LNCAP (cell line): ENCODE measurements at regions not wholly inside any gene's neighbourhood (a gene's known extent, or its start where the extent isn't known, plus 50 kb on each side); places are given as distances from the start of the nearest gene placed in this dataset.

ENCODE experiments used
- TF ChIP-seq, protein P1 (sequence below): fragments of 450-650 bp; IDR thresholded peaks from 2 replicates; pipeline ENCODE4 v1.5.1; 2017; ENCODE audit warnings: mild to moderate bottlenecking

DNA sequence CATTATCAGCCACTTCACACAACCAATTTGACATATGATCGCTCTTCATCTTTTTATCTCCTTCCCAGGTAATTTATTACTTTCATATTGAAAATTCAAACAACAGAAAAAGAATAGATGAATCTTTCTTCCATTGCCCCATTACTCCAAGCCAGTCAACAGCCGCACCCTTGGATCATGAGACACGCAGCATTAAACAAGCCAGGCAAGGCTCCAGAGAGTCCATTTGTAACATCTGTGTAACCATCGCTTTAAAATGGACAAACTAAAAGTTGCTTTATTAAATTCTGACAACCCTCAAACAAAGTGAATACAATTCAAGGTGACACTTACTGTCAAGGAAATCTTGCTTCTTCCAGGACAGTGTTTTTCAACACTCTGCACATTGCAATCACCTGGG, 200.3 kb downstream of the EPM2A start:
- TF ChIP-seq, protein P1, sequence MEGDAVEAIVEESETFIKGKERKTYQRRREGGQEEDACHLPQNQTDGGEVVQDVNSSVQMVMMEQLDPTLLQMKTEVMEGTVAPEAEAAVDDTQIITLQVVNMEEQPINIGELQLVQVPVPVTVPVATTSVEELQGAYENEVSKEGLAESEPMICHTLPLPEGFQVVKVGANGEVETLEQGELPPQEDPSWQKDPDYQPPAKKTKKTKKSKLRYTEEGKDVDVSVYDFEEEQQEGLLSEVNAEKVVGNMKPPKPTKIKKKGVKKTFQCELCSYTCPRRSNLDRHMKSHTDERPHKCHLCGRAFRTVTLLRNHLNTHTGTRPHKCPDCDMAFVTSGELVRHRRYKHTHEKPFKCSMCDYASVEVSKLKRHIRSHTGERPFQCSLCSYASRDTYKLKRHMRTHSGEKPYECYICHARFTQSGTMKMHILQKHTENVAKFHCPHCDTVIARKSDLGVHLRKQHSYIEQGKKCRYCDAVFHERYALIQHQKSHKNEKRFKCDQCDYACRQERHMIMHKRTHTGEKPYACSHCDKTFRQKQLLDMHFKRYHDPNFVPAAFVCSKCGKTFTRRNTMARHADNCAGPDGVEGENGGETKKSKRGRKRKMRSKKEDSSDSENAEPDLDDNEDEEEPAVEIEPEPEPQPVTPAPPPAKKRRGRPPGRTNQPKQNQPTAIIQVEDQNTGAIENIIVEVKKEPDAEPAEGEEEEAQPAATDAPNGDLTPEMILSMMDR, result no peak

DNA sequence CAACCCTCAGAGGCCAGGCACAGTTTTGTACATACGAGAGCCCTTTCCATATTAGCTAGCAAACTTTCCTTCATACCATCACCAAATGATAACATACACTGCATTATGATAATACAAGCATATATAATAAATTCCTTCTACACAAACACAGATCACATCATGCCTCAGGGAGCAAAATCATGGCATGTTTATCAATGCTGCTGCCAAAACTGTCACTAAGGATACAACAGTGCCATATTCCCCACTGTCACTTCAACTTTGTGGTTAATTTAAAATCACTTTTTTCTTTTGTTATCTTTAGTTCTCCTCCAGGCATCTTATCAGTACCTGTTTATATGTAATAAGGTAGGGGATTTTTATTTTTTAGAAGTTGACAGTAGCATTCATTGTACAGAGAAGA, 196.3 kb downstream of the EPM2A start:
- TF ChIP-seq, protein P1, result no peak

DNA sequence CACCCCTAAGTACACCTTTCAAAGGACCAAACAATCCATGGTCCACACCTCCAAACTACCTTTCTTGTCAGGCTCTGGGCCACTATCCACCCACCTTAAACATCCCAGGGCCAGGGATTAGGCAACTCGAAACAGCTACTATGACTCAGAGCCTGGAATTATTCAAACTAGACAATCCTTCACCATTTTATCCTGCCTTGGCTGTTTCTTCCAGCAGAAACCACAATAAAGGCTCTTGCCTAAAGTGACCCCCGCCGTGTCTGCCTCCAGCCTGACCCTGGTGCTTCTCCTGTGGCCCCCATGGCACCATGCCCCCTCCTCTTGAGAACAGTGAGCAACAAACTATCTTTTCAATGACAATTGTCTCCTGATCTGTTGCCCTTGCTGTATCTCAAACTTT, 195.5 kb downstream of the EPM2A start:
- TF ChIP-seq, protein P1, result no peak

DNA sequence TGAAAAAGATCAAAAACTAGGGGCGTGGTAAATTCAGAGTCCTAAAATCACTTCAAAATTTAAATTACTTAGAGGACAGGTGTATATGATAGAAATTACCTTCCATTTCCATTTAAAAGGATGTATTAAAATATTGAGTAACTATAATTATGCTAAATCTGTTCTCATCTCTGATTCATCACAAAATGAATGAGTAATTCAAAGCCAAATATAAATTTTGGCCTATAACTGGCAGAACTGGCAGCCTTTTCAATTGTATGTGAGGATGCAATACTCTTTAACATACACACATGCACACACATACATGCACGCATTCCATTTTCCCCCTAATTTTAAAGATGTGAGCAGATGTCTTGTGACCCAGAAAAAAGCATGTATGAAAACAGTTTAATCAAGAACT, 194.6 kb downstream of the EPM2A start:
- TF ChIP-seq, protein P1, result no peak

DNA sequence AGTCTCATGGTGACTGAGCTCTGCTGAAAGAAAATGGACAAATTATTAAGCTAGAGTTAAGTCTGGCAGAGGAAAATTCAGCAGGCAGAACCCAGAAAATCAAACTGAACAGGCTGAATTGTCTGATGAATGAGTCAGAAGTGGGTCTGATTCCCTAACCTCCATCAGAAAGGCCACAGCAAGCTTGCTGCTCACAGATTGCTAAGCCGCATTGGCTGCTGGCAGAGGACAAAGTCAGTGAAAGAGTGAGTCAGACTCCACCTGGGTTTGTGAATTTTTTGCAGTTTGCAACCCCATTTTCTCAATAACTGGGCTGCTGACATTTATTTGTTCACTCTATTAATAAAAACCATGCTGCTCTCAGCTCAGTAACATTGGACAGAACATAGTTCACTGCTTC, 191.3 kb downstream of the EPM2A start:
- TF ChIP-seq, protein P1, result no peak

DNA sequence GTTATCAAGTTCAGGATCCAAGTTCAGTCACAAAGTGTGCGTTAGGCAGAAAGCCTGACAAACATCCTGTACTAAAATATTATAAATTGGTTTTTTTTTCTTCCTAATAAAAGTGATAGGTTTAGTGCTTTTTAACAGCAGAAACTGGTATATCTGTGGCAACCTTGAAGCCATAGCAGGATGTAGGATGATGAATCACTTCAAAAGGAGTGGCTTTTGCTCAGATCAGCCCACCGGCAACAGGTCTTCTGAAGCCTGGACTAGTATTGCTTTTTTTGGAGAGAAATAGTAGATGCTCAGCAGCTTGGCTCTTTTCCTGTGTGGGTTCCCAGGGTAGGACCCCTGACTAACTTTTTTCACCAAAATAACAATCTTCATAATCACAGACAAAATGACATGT, 190.8 kb downstream of the EPM2A start:
- TF ChIP-seq, protein P1, result no peak

DNA sequence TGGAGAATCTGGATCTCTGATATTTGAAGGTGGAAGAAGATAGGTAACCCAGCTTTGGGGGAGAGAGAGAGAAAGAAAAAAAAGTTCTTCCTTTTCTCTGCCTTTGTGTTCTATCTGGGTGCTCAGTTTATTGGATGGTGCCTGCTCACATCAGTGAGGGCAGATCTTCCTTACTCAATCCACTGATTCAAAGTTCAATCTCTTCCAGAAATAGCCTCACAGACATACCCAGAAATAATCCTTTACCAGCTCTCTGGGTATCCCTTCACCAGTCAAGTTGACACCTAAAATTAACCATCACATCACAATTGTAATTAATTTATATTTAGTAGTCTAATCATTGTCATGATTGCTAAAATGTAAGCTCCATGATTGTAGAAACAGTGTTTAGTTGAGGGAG, 189.1 kb downstream of the EPM2A start:
- TF ChIP-seq, protein P1, result no peak

DNA sequence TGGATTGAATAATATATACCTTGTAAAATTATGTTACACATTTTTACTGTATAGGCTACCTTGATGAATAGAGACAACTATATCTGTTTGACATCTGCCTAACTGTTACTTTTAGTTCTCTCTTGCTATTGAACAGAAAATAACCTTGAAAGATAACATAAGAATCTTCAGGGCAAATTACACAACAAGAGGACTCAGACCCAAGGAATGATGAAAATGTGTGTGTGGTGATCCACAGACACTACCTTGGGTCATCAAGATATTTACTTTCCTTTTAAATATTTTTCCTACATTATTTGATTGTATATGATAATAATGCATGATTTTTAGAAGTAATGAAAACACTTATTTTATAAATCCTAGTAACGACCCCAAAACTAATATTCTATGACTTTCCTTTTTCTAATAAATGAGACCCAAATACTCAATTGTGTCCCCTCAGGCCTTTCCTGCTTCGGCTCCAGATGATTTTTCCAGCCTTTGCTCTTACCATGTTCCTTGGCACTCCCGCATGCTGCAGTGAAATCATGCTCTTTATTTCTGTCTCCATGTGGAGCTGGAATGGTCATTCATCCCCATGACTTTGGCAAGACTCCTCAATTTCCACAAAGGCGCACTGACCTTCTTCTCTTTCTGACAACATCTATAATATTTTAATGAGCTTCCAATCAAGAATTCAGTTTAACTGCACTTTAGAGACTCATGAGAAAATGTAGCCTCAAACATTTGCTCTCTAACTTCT, 187.6 kb downstream of the EPM2A start:
- TF ChIP-seq, protein P1, result no peak
